Stimulated activated CD8-positive, alpha-beta memory T cell treated with anti-CD3 and anti-CD28 coated beads, Interleukin-7, amount 100 ng/mL, for 1 hour (primary cell): ENCODE measurements at regions not wholly inside any gene's neighbourhood (a gene's known extent, or its start where the extent isn't known, plus 50 kb on each side); places are given as distances from the start of the nearest gene placed in this dataset.
"Not testable (repeated sequence)": the region's sequence is repeated elsewhere in the genome, so short reads cannot be mapped to it uniquely, and the experiment has no call there.

Experiments
- DNase-seq, 2 donors: peaks; one replicate each; pipeline ENCODE4 v3.0.0-alpha.2; 2020; ENCODE audit warnings: low read depth in 2 of 2

GRCh38 chr13:59408738-59409137 lies 755.0 kb downstream of the DIAPH3 start:
- DNase-seq = no peak

- DNase-seq = no peak
Observed at GRCh38 chr13:59409211-59409610, 754.5 kb downstream of the DIAPH3 start.

GRCh38 chr13:59409634-59410200 lies 754.0 kb downstream of the DIAPH3 start:
- no peak for DNase-seq

- no peak for DNase-seq
Observed at GRCh38 chr13:59413126-59413525, 750.6 kb downstream of the DIAPH3 start.

GRCh38 chr13:59414006-59414405 lies 749.7 kb downstream of the DIAPH3 start:
- DNase-seq = no peak

GRCh38 chr13:59415498-59415897 lies 748.2 kb downstream of the DIAPH3 start:
- no peak for DNase-seq

GRCh38 chr13:59416561-59416960 lies 747.2 kb downstream of the DIAPH3 start:
- no peak for DNase-seq

GRCh38 chr13:59422646-59423045 lies 741.1 kb downstream of the DIAPH3 start:
- DNase-seq = no peak

- no peak for DNase-seq
Observed at GRCh38 chr13:59423708-59424340, 739.9 kb downstream of the DIAPH3 start.

GRCh38 chr13:59424661-59425060 lies 739.1 kb downstream of the DIAPH3 start:
- DNase-seq = no peak

GRCh38 chr13:59425211-59425741 lies 738.5 kb downstream of the DIAPH3 start:
- DNase-seq = no peak

- no peak for DNase-seq
Observed at GRCh38 chr13:59435024-59435423, 728.7 kb downstream of the DIAPH3 start.

GRCh38 chr13:59437544-59438301 lies 726.0 kb downstream of the DIAPH3 start:
- DNase-seq = no peak

GRCh38 chr13:59439776-59440428 lies 723.8 kb downstream of the DIAPH3 start:
- no peak for DNase-seq

- not testable (repeated sequence) for DNase-seq
Observed at GRCh38 chr13:59441068-59441467, 722.7 kb downstream of the DIAPH3 start.

GRCh38 chr13:59441596-59442280 lies 722.0 kb downstream of the DIAPH3 start:
- DNase-seq = no peak

GRCh38 chr13:59442461-59442860 lies 721.3 kb downstream of the DIAPH3 start:
- no peak for DNase-seq

- DNase-seq = no peak
Observed at GRCh38 chr13:59442944-59443486, 720.7 kb downstream of the DIAPH3 start.

- no peak for DNase-seq
Observed at GRCh38 chr13:59444210-59444857, 719.4 kb downstream of the DIAPH3 start.

- no peak for DNase-seq
Observed at GRCh38 chr13:59445812-59446211, 717.9 kb downstream of the DIAPH3 start.

- DNase-seq = no peak
Observed at GRCh38 chr13:59446391-59446790, 717.3 kb downstream of the DIAPH3 start.
